ENCODE measurements at regions not wholly inside any gene's neighbourhood (a gene's known extent, or its start where the extent isn't known, plus 50 kb on each side); places are given as distances from the start of the nearest gene placed in this dataset.

DNA sequence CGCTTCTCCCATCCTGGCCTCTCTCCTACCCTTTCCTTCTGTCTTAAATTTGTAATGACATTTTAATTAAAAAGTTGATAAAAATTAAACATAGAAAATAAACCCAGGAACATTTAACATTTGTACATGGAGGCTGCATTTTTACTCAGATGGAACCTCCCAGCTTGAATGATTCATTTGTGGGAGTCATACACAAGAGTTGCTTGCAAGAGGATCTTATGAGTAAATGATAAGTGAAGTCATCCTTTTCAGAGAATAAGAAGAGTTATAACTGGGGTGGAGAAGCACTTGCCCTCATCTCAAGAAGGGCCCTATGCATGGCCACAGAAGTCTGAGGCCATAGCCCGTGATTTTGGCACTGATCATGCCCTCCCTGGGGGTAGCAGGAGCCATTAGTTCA, 482.9 kb upstream of the BOD1L1 start:
- peak in 1 of 2 donors; percentile 51 for ATAC-seq (ENCODE audit: low FRiP score in 2 of 2)
- H3K4me1 ChIP-seq, result no peaks in the 10 kb centered on the region
- H3K27me3 ChIP-seq, result no peaks in the 10 kb centered on the region
- 79 to 93% methylated on average over 2 of the region's 2 CpGs for WGBS, 2 donors
- H3K27ac ChIP-seq, result no peak overlapping the region
- TF ChIP-seq EP300 (IDR thresholded peaks at IDR 0.05), result no peak
- TF ChIP-seq, protein P1, sequence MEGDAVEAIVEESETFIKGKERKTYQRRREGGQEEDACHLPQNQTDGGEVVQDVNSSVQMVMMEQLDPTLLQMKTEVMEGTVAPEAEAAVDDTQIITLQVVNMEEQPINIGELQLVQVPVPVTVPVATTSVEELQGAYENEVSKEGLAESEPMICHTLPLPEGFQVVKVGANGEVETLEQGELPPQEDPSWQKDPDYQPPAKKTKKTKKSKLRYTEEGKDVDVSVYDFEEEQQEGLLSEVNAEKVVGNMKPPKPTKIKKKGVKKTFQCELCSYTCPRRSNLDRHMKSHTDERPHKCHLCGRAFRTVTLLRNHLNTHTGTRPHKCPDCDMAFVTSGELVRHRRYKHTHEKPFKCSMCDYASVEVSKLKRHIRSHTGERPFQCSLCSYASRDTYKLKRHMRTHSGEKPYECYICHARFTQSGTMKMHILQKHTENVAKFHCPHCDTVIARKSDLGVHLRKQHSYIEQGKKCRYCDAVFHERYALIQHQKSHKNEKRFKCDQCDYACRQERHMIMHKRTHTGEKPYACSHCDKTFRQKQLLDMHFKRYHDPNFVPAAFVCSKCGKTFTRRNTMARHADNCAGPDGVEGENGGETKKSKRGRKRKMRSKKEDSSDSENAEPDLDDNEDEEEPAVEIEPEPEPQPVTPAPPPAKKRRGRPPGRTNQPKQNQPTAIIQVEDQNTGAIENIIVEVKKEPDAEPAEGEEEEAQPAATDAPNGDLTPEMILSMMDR (IDR thresholded peaks at IDR 0.05), result no peak
- no peak for TF ChIP-seq POLR2AphosphoS5 (IDR thresholded peaks at IDR 0.05)
- TF ChIP-seq POLR2A (IDR thresholded peaks at IDR 0.05), result no peak
- no peak overlapping the region for H3K4me3 ChIP-seq
- H3K36me3 ChIP-seq, result no peaks in the 10 kb centered on the region
- DNase-seq, result no peak
- peaks cover 0 to 6% (median 3%) of the 10 kb centered on the region in 4 donors for H3K9me3 ChIP-seq

DNA sequence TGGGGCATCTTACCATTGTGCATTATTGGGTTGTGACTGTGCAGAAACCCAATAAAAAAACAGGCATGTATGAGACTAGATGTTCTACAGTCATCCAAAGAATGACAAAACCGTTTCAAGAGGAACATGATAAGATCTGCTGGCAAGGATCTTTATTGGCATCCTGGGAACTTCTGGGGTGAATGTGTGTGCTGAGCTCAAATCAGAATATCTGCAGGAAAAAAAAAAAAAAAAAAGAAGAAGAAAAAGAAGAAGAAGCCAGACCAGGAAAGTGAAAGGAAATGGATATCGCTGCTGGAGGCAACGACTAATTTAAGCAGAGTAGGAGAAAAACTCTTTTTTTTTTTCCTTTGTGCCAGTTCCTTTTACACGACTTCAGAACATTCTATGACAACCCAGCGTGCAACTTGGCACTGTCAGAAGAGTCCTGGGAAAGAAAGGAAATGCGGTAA, 484.2 kb upstream of the BOD1L1 start:
- DNase-seq (no peak), ATAC-seq (ENCODE audit: low FRiP score in 2 of 2) (peak in 1 of 2 donors; percentile 43)
- H3K27ac ChIP-seq, result no peak overlapping the region
- H3K27me3 ChIP-seq, result no peaks in the 10 kb centered on the region
- no peaks in the 10 kb centered on the region for H3K4me1 ChIP-seq
- TF ChIP-seq, protein P1 (IDR thresholded peaks at IDR 0.05), result no peak
- TF ChIP-seq POLR2AphosphoS5 (IDR thresholded peaks at IDR 0.05) (no peak), EP300 (IDR thresholded peaks at IDR 0.05) (no peak), POLR2A (IDR thresholded peaks at IDR 0.05) (no peak)
- no peak overlapping the region for H3K4me3 ChIP-seq
- no peaks in the 10 kb centered on the region for H3K36me3 ChIP-seq
- 31 to 34% methylated on average over 6 of the region's 6 CpGs for WGBS, 2 donors
- H3K9me3 ChIP-seq, result peaks cover 0 to 6% (median 3%) of the 10 kb centered on the region in 4 donors

DNA sequence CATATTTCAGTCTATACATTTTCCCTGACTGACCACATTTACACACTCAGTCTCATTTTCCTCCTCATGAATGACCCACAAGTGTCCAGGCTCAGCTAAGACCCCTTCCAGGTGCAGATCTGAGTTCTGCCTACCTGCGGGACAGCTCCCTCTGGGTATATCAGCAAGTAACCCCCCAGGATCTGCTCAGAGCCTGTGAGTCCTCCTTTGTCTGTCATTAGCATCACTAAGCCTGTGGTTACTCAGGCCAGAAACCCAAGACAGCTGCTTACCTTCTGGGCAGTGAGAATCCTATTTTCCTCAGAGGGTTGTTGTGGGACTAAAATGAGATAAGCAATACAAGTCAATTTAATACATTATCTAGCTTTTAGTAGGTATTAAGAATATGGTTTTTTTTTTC, 487.6 kb upstream of the BOD1L1 start:
- Histone ChIP-seq H3K27me3 (no peaks in the 10 kb centered on the region), H3K9me3 (no peaks in the 10 kb centered on the region), H3K4me1 (no peaks in the 10 kb centered on the region), H3K36me3 (no peaks in the 10 kb centered on the region), H3K27ac (no peak overlapping the region), H3K4me3 (no peak overlapping the region)
- TF ChIP-seq, protein P1 (IDR thresholded peaks at IDR 0.05), result no peak
- TF ChIP-seq EP300 (IDR thresholded peaks at IDR 0.05) (no peak), POLR2AphosphoS5 (IDR thresholded peaks at IDR 0.05) (no peak), POLR2A (IDR thresholded peaks at IDR 0.05) (no peak)
- 73 to 94% methylated on average over 1 of the region's 1 CpG for WGBS, 2 donors
- no peak for ATAC-seq (ENCODE audit: low FRiP score in 2 of 2)
- no peak for DNase-seq

DNA sequence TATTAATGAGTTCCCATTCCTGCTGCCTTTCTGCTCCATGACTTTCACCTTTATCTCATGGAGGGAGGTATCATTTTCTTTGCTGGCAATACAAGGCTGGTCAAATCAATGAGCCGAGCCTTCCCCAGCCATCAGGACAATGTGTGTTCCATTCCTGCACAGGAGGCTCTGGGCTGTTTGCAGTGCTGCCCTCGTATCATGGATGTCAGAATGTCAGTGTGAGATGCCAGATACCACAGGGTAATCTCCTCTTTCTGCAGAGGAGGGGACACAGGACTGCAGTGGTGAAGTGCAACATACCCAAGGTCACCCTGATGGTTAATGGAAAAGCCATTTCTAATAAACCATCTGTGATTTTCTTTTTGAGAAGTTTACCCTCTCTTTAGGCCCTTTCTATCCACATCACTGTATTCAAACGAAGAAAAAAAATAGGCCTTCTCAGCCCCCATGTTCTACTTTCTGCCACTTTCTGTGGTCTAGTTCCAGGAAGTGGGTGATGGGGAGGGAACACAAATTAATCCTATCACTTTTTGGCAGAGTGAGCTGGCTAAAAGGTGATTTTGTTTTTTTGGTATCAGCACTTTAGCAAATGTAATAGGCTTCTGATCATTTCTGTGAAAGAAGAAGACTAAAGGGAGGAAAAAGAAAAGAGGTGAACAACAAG, 490.2 kb upstream of the BOD1L1 start:
- Histone ChIP-seq H3K9me3 (no peaks in the 10 kb centered on the region), H3K4me3 (no peak overlapping the region), H3K27me3 (no peaks in the 10 kb centered on the region), H3K4me1 (no peaks in the 10 kb centered on the region), H3K36me3 (no peaks in the 10 kb centered on the region), H3K27ac (no peak overlapping the region)
- WGBS, 2 donors, result 62 to 72% methylated on average over 1 to 3 of the region's 3 CpGs
- DNase-seq, result no peak
- TF ChIP-seq, protein P1 (IDR thresholded peaks at IDR 0.05), result no peak
- ATAC-seq (ENCODE audit: low FRiP score in 2 of 2), result no peak

DNA sequence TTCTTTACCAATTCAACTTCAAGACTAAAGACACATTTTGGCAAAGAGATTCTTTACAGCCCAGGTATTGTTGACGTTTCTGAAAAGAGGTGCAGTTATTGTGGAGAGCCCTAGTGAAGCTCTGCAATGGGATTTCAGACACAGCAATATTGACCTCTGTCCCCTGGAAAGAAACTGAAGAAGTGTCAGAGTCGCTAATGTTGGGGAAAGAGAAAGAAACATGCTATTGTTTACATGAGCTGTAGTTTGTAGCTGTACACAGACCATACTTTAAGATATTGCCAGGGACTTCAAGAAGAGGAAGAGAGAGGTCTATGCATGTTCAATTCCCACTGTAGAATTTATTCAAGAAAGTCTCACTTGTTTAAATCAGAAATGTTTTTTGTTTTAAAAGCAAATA, 497.3 kb upstream of the BOD1L1 start:
- ATAC-seq (ENCODE audit: low FRiP score in 2 of 2), result no peak

More for the DNA sequence above, 497.3 kb upstream of the BOD1L1 start:
- DNase-seq, result no peak
- Histone ChIP-seq H3K27ac (no peak overlapping the region), H3K4me1 (peaks cover 0 to 6% (median 0%) of the 10 kb centered on the region in 4 donors), H3K9me3 (no peaks in the 10 kb centered on the region), H3K4me3 (no peak overlapping the region), H3K27me3 (no peaks in the 10 kb centered on the region), H3K36me3 (no peaks in the 10 kb centered on the region)
- WGBS, 2 donors, result 39 to 51% methylated on average over 2 of the region's 2 CpGs
- TF ChIP-seq POLR2A (IDR thresholded peaks at IDR 0.05) (no peak), EP300 (IDR thresholded peaks at IDR 0.05) (no peak), POLR2AphosphoS5 (IDR thresholded peaks at IDR 0.05) (no peak)
- TF ChIP-seq, protein P1 (IDR thresholded peaks at IDR 0.05), result no peak
